GM12874 (cell line): ENCODE measurements at regions not wholly inside any gene's neighbourhood (a gene's known extent, or its start where the extent isn't known, plus 50 kb on each side); places are given as distances from the start of the nearest gene placed in this dataset.

Experiments
- CTCF ChIP-seq: IDR thresholded peaks from 2 replicates; pipeline ENCODE4 v1.5.1; 2011; ENCODE audit warnings: low read depth, mild to moderate bottlenecking, control low read depth, low read length, moderate library complexity; ENCODE audit not compliant: insufficient read depth

GRCh38 chr5:4553978-4554377 lies 586.2 kb upstream of the ADAMTS16 start:
- TF ChIP-seq CTCF = no peak

GRCh38 chr5:4555725-4556285 lies 584.3 kb upstream of the ADAMTS16 start:
- no peak for TF ChIP-seq CTCF

GRCh38 chr5:4561403-4561802 lies 578.7 kb upstream of the ADAMTS16 start:
- no peak for TF ChIP-seq CTCF

GRCh38 chr5:4563400-4563799 lies 576.7 kb upstream of the ADAMTS16 start:
- TF ChIP-seq CTCF = no peak

- TF ChIP-seq CTCF = no peak
Measured at GRCh38 chr5:4570047-4570995, 569.8 kb upstream of the ADAMTS16 start.

- no peak for TF ChIP-seq CTCF
Measured at GRCh38 chr5:4571248-4571948, 568.7 kb upstream of the ADAMTS16 start.
